H9 (cell line): ENCODE measurements at regions not wholly inside any gene's neighbourhood (a gene's known extent, or its start where the extent isn't known, plus 50 kb on each side); places are given as distances from the start of the nearest gene placed in this dataset.

Experiments used
- DNase-seq: peaks from one replicate; pipeline ENCODE4 v3.0.0-alpha.2; 2017
- H2AFZ ChIP-seq: one replicate; pipeline ENCODE4 v1.6.1; 2013; ENCODE audit warnings: mild to moderate bottlenecking, low read length, control low read depth, moderate library complexity
- H2AK5ac ChIP-seq: 2 replicates; pipeline ENCODE4 v1.6.1; 2013; ENCODE audit warnings: low read length, control low read depth, mixed read lengths; ENCODE audit not compliant: insufficient read length
- H2BK120ac ChIP-seq: one replicate; pipeline ENCODE4 v1.6.1; 2013; ENCODE audit warnings: low read depth, mild to moderate bottlenecking, low read length, control low read depth, inconsistent platforms; ENCODE audit not compliant: poor library complexity, severe bottlenecking
- H2BK12ac ChIP-seq: 2 replicates; pipeline ENCODE4 v1.6.1; 2013; ENCODE audit warnings: low read length, control low read depth, mixed read lengths, low read depth; ENCODE audit not compliant: insufficient read length
- H2BK15ac ChIP-seq: 2 replicates; pipeline ENCODE4 v1.6.1; 2013; ENCODE audit warnings: low read depth, low read length, control low read depth
- H2BK20ac ChIP-seq: one replicate; pipeline ENCODE4 v1.6.1; 2013; ENCODE audit warnings: low read depth, mild to moderate bottlenecking, low read length, control low read depth, inconsistent platforms; ENCODE audit not compliant: poor library complexity, severe bottlenecking
- H2BK5ac ChIP-seq: 2 replicates; pipeline ENCODE4 v1.6.1; 2013; ENCODE audit warnings: low read length, control low read depth, mixed read lengths; ENCODE audit not compliant: insufficient read length
- H3K14ac ChIP-seq: 2 replicates; pipeline ENCODE4 v1.6.1; 2013; ENCODE audit warnings: low read length, control low read depth; ENCODE audit not compliant: insufficient read depth
- H3K18ac ChIP-seq: 2 replicates; pipeline ENCODE4 v1.6.1; 2013; ENCODE audit warnings: low read depth, mild to moderate bottlenecking, mixed read lengths, low read length, control low read depth; ENCODE audit not compliant: insufficient read length
- H3K23ac ChIP-seq: 2 replicates; pipeline ENCODE4 v1.6.1; 2013; ENCODE audit warnings: low read length, control low read depth, mixed read lengths, low read depth; ENCODE audit not compliant: insufficient read length
- H3K23me2 ChIP-seq: 2 replicates; pipeline ENCODE4 v1.6.1; 2013; ENCODE audit warnings: low read depth, mild to moderate bottlenecking, mixed read lengths, low read length, control low read depth; ENCODE audit not compliant: insufficient read length, poor library complexity, severe bottlenecking
- H3K27ac ChIP-seq: 2 replicates; pipeline ENCODE4 v1.5.1; 2013; ENCODE audit warnings: low read length, control low read depth, mixed read lengths, low read depth; ENCODE audit not compliant: insufficient read length
- H3K27me3 ChIP-seq: 2 replicates; pipeline ENCODE4 v1.6.1; 2013; ENCODE audit warnings: low read length, control low read depth, inconsistent platforms; ENCODE audit not compliant: insufficient read depth
- H3K4ac ChIP-seq: 2 replicates; pipeline ENCODE4 v1.6.1; 2013; ENCODE audit warnings: low read depth, mild to moderate bottlenecking, control low read depth, inconsistent platforms, low read length, moderate library complexity
- H3K4me1 ChIP-seq: 2 replicates; pipeline ENCODE4 v1.6.1; 2013; ENCODE audit warnings: low read length, control low read depth, inconsistent platforms; ENCODE audit not compliant: insufficient read depth
- H3K4me2 ChIP-seq: 2 replicates; pipeline ENCODE4 v1.6.1; 2013; ENCODE audit warnings: low read length, control low read depth, mixed read lengths; ENCODE audit not compliant: insufficient read length, insufficient read depth
- H3K56ac ChIP-seq: 2 replicates; pipeline ENCODE4 v1.6.1; 2013; ENCODE audit warnings: low read depth, mild to moderate bottlenecking, mixed read lengths, low read length, control low read depth; ENCODE audit not compliant: insufficient read length
- H3K79me1 ChIP-seq: 2 replicates; pipeline ENCODE4 v1.6.1; 2013; ENCODE audit warnings: low read depth, mild to moderate bottlenecking, moderate library complexity, low read length, control low read depth, inconsistent platforms; ENCODE audit not compliant: insufficient read depth, poor library complexity, severe bottlenecking
- H3K79me2 ChIP-seq: 2 replicates; pipeline ENCODE4 v1.6.1; 2013; ENCODE audit warnings: low read length, control low read depth, inconsistent platforms; ENCODE audit not compliant: insufficient read depth
- H3K9ac ChIP-seq: 2 replicates; pipeline ENCODE4 v1.6.1; 2013; ENCODE audit warnings: low read length, control low read depth, mixed read lengths; ENCODE audit not compliant: insufficient read length; ENCODE audit errors: extremely low read depth
- H3K9me3 ChIP-seq: one replicate; pipeline ENCODE4 v1.6.1; 2013; ENCODE audit warnings: low read depth, low read length, inconsistent platforms; ENCODE audit not compliant: control insufficient read depth
- H3T11ph ChIP-seq: one replicate; pipeline ENCODE4 v1.6.1; 2013; ENCODE audit warnings: mild to moderate bottlenecking, low read length, control low read depth, inconsistent platforms
- H4K20me1 ChIP-seq: one replicate; pipeline ENCODE4 v1.6.1; 2013; ENCODE audit not compliant: control insufficient read depth, insufficient read length, insufficient read depth
- H4K5ac ChIP-seq: 2 replicates; pipeline ENCODE4 v1.6.1; 2013; ENCODE audit warnings: low read depth, mild to moderate bottlenecking, mixed read lengths, low read length, control low read depth; ENCODE audit not compliant: insufficient read length
- H4K8ac ChIP-seq: replicated peaks from 2 replicates; pipeline ENCODE4 v1.6.1; 2013; ENCODE audit warnings: low read length, control low read depth, mixed read lengths, low read depth; ENCODE audit not compliant: insufficient read length
- H4K91ac ChIP-seq: 2 replicates; pipeline ENCODE4 v1.6.1; 2013; ENCODE audit warnings: low read depth, mild to moderate bottlenecking, moderate library complexity, mixed read lengths, low read length, control low read depth; ENCODE audit not compliant: insufficient read length
- H3K27ac Mint-ChIP-seq, 3 experiments: 2 replicates in 2 of 3; 3 replicates in 1 of 3; pipeline ENCODE4 v1.8.0; 2020 to 2021; ENCODE audit warnings: mixed read lengths in 3 of 3, mild to moderate bottlenecking in 1 of 3, moderate library complexity in 1 of 3
- H3K27me3 Mint-ChIP-seq: 2 replicates; pipeline ENCODE4 v1.8.0; 2021; ENCODE audit warnings: low read depth, mild to moderate bottlenecking, moderate library complexity, mixed read lengths
- H3K36me3 Mint-ChIP-seq, 3 experiments: 2 replicates in 2 of 3; 3 replicates in 1 of 3; pipeline ENCODE4 v1.8.0; 2020 to 2021; ENCODE audit warnings: low read depth in 3 of 3, mixed read lengths in 3 of 3; ENCODE audit not compliant: insufficient read depth in 1 of 3
- H3K4me1 Mint-ChIP-seq, 2 experiments: 2 replicates each; pipeline ENCODE4 v1.8.0; 2020; ENCODE audit warnings: mixed read lengths in 2 of 2
- H3K4me3 Mint-ChIP-seq, 2 experiments: 2 replicates in 1 of 2; 3 replicates in 1 of 2; pipeline ENCODE4 v1.8.0; 2020 to 2021; ENCODE audit warnings: mild to moderate bottlenecking in 2 of 2, mixed read lengths in 2 of 2, moderate library complexity in 1 of 2
- H3K9me3 Mint-ChIP-seq, 2 experiments: 2 replicates in 1 of 2; 3 replicates in 1 of 2; pipeline ENCODE4 v1.8.0; 2020; ENCODE audit warnings: mild to moderate bottlenecking in 2 of 2, mixed read lengths in 2 of 2, moderate library complexity in 1 of 2
- CTCF ChIP-seq: fragments of 200-600 bp; sonication (generic); conservative IDR thresholded peaks from 3 replicates; pipeline ENCODE4 v1.8.0; 2021; ENCODE audit warnings: antibody characterized with exemption, mild to moderate bottlenecking
- WGBS: extraction: QIAGEN DNeasy Blood & Tissue Kit; methylation state at CpG from one replicate; pipeline ENCODE4 v1.1.7; 2013; ENCODE audit warnings: missing lambda C conversion rate, low lambda C conversion rate, mixed read lengths; ENCODE audit not compliant: insufficient read length; ENCODE audit errors: extremely low coverage; 5-methylcytosine and 5-hydroxymethylcytosine counted together

- no peak overlapping the region for H3K18ac ChIP-seq
- H4K5ac ChIP-seq, result no peak overlapping the region
- Mint-ChIP-seq H3K9me3 (no peaks in the 10 kb centered on the region; a peak in 1 of 5 replicates), H3K4me1 (peaks cover 7 to 11% of the 10 kb centered on the region in 2 experiments), H3K27ac (no peak overlapping the region), H3K27me3 (no peaks in the 10 kb centered on the region; the same call in 1 of the 2 replicates), H3K36me3 (no peaks in the 10 kb centered on the region), H3K4me3 (no peak overlapping the region)
- H3K27me3 ChIP-seq, result no peaks in the 10 kb centered on the region
- H3K9ac ChIP-seq, result no peak overlapping the region
- no peak overlapping the region for H2BK12ac ChIP-seq
- H3K23ac ChIP-seq, result no peak overlapping the region
- no peak overlapping the region for H2BK20ac ChIP-seq
- DNase-seq, result no peak
- no peak overlapping the region for H3K4ac ChIP-seq
- no peaks in the 10 kb centered on the region for H3K79me1 ChIP-seq
- H3K14ac ChIP-seq, result no peak overlapping the region
- H3K9me3 ChIP-seq, result no peaks in the 10 kb centered on the region
- H3T11ph ChIP-seq, result no peak overlapping the region
- H4K8ac ChIP-seq, result no peak overlapping the region
- H4K91ac ChIP-seq, result no peak overlapping the region
- TF ChIP-seq CTCF, result no peak
- no peaks in the 10 kb centered on the region for H3K23me2 ChIP-seq
- H4K20me1 ChIP-seq, result no peaks in the 10 kb centered on the region
- no peak overlapping the region for H2BK15ac ChIP-seq
- H2BK5ac ChIP-seq, result no peak overlapping the region
- no CpG with 5 or more reads among the region's 5 CpGs for whole genome bisulfite sequencing
- H3K27ac ChIP-seq, result no peak overlapping the region
- no peaks in the 10 kb centered on the region for H3K4me1 ChIP-seq
- no peaks in the 10 kb centered on the region for H3K79me2 ChIP-seq
- H2BK120ac ChIP-seq, result no peak overlapping the region
- H2AK5ac ChIP-seq, result no peak overlapping the region
- no peak overlapping the region for H2AFZ ChIP-seq
- no peak overlapping the region for H3K4me2 ChIP-seq
- no peak overlapping the region for H3K56ac ChIP-seq
Observed at GRCh38 chr13:31461923-31462322, 262.1 kb downstream of the B3GLCT start.
